Epithelial cell of proximal tubule (primary cell): ENCODE measurements at regions not wholly inside any gene's neighbourhood (a gene's known extent, or its start where the extent isn't known, plus 50 kb on each side); places are given as distances from the start of the nearest gene placed in this dataset.

ENCODE experiments used
- DNase-seq: peaks from one replicate; pipeline ENCODE4 v3.0.0-alpha.2; 2011; ENCODE audit warnings: low read depth
- H3K4me3 ChIP-seq: 2 replicates; pipeline ENCODE4 v1.5.1; 2011; ENCODE audit warnings: low read depth, mild to moderate bottlenecking, low read length
- CTCF ChIP-seq: conservative IDR thresholded peaks from 2 replicates; pipeline ENCODE4 v1.5.1; 2012; ENCODE audit warnings: low read depth, mild to moderate bottlenecking, low read length

- H3K4me3 ChIP-seq, result no peak overlapping the region
- DNase-seq, result no peak
- no peak for TF ChIP-seq CTCF
These were observed 80.7 kb upstream of the NAV2 start for GRCh38 chr11:19631712-19632498.

GRCh38 chr11:19628018-19628417 lies 84.6 kb upstream of the NAV2 start:
- no peak for DNase-seq
- TF ChIP-seq CTCF, result no peak
- H3K4me3 ChIP-seq, result no peak overlapping the region

GRCh38 chr11:19627566-19627965 lies 85.1 kb upstream of the NAV2 start:
- no peak overlapping the region for H3K4me3 ChIP-seq
- no peak for DNase-seq
- TF ChIP-seq CTCF, result no peak

GRCh38 chr11:19625438-19625837 lies 87.2 kb upstream of the NAV2 start:
- no peak for TF ChIP-seq CTCF
- H3K4me3 ChIP-seq, result no peak overlapping the region
- DNase-seq, result no peak

GRCh38 chr11:19617696-19618523 lies 94.7 kb upstream of the NAV2 start:
- no peak for DNase-seq
- no peak for TF ChIP-seq CTCF
- H3K4me3 ChIP-seq, result no peak overlapping the region

- no peak for TF ChIP-seq CTCF
- no peak overlapping the region for H3K4me3 ChIP-seq
- DNase-seq, result no peak
These were observed 97.1 kb upstream of the NAV2 start for GRCh38 chr11:19615341-19616183.
